Right lobe of liver (tissue), 6 donors: ENCODE measurements at regions not wholly inside any gene's neighbourhood (a gene's known extent, or its start where the extent isn't known, plus 50 kb on each side); places are given as distances from the start of the nearest gene placed in this dataset.
A peak's percentile ranks its signal among the peaks of the same experiment; 100 is the strongest.
"Not testable (repeated sequence)": the region's sequence is repeated elsewhere in the genome, so short reads cannot be mapped to it uniquely, and the experiment has no call there.

Experiments used
- ATAC-seq, 4 donors: fragments of 200-7000 bp; cut with Tn5 transposase; one replicate each; pipeline ENCODE4 v1.9.1; 2020; ENCODE audit warnings: mild to moderate bottlenecking in 4 of 4, moderate library complexity in 4 of 4
- DNase-seq, 3 donors: peaks; one replicate each; pipeline ENCODE4 v3.0.0-alpha.2; 2020
- H3K27ac ChIP-seq, 3 donors: fragments of 200-600 bp; one replicate each; pipeline ENCODE4 v1.8.0; 2022
- H3K27me3 ChIP-seq, 2 donors: fragments of 200-600 bp; one replicate each; pipeline ENCODE4 v1.8.0; 2022
- H3K36me3 ChIP-seq, 4 donors: fragments of 200-600 bp; sonication (generic) in 1 of 4; one replicate each; pipeline versions ENCODE4 v1.5.1 to v1.8.0; 2017 to 2022; ENCODE audit warnings: control low read depth in 1 of 4
- H3K4me1 ChIP-seq, 4 donors: fragments of 200-600 bp; sonication (generic) in 1 of 4; one replicate each; pipeline versions ENCODE4 v1.5.1 to v1.8.0; 2017 to 2022; ENCODE audit warnings: control low read depth in 1 of 4
- H3K4me3 ChIP-seq, 3 donors: fragments of 200-600 bp; one replicate each; pipeline ENCODE4 v1.8.0; 2022
- H3K9me3 ChIP-seq, 4 donors: fragments of 200-600 bp; sonication (generic) in 1 of 4; one replicate each; pipeline versions ENCODE4 v1.5.1 to v1.8.0; 2017 to 2022; ENCODE audit warnings: control low read depth in 1 of 4
- POLR2A ChIP-seq: fragments of 450-650 bp; IDR thresholded peaks from one replicate; pipeline ENCODE4 v1.6.1; 2017; ENCODE audit warnings: antibody characterized with exemption, mild to moderate bottlenecking
- WGBS: methylation state at CpG from one replicate; pipeline ENCODE4 v1.1.6; 2018; ENCODE audit warnings: low coverage, low lambda C conversion rate; ENCODE audit not compliant: insufficient coverage; ENCODE audit errors: missing lambda C conversion rate; 5-methylcytosine and 5-hydroxymethylcytosine counted together
- intact Hi-C, 2 donors: fragments of 100-400 bp; cut with DNase I; formaldehyde crosslinking; loops; one replicate each; pipeline versions ENCODE4 v1.11.2 to v1.14.1; 2022
- TF ChIP-seq, protein P1 (sequence below), 4 donors: fragments of 200-600 bp in 3 of 4; fragments of 450-650 bp in 1 of 4; IDR thresholded peaks; one replicate each; pipeline versions ENCODE4 v1.5.1 to v1.8.0; 2016 to 2022; ENCODE audit warnings: antibody characterized with exemption in 4 of 4, mild to moderate bottlenecking in 2 of 4
- donor health status: DM: no; HTN: yes; CAD: no.
- donor health status: DM: no; HTN: no; CAD: no.
- donor health status: DM: no; HTN: no; CAD: no.
- donor health status: DM: no; HTN: yes; CAD: no.
- donor health status: DM: no; HTN: yes; CAD: no.

DNA sequence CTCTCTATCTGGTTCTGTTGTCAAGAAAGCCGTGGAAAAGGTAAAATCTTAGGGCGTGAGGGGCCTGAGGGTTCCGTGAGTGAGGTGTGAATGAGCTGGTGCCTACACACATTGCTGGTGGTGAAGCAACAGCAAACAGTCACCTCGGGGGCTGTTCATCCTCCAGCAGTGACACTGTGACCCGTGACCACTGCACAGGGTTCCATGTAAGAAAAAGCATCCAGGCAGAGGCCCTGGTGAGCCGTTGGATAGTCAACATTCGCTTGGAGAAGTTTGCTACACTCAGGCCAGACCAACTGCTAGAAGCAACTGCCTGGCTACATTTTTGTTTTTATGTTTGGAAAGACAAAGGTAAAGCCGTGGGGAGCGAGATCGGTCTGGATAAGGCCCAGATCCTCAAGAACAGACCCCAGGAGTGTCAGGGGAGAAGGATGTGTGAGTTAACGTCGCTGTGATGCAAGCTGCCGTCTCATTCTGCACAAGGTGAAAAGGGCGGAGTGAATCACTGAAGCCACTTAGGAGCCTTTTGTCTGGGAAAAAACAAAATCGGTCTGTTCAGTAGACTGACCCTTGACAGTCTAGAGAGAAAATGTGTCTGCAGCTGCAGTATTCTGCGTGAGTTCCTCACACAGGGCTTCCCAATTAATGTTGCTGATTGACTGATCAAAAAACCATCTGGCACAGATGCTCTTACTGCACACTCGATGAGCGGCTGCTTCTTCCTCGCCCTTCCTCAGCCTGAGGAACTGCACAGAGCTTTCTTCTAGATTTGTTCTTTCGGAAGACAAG lies 404.0 kb downstream of the SMOC2 start:
- Histone ChIP-seq H3K4me1 (no peaks in the 10 kb centered on the region), H3K27me3 (no peaks in the 10 kb centered on the region), H3K4me3 (no peak overlapping the region), H3K9me3 (no peaks in the 10 kb centered on the region), H3K36me3 (no peaks in the 10 kb centered on the region), H3K27ac (no peak overlapping the region)
- DNase-seq (no peak), ATAC-seq (no peak)
- intact Hi-C loops: no loop called here
- WGBS: 61% methylated on average over 16 of the region's 20 CpGs
- TF ChIP-seq POLR2A: no peak
- TF ChIP-seq, protein P1, sequence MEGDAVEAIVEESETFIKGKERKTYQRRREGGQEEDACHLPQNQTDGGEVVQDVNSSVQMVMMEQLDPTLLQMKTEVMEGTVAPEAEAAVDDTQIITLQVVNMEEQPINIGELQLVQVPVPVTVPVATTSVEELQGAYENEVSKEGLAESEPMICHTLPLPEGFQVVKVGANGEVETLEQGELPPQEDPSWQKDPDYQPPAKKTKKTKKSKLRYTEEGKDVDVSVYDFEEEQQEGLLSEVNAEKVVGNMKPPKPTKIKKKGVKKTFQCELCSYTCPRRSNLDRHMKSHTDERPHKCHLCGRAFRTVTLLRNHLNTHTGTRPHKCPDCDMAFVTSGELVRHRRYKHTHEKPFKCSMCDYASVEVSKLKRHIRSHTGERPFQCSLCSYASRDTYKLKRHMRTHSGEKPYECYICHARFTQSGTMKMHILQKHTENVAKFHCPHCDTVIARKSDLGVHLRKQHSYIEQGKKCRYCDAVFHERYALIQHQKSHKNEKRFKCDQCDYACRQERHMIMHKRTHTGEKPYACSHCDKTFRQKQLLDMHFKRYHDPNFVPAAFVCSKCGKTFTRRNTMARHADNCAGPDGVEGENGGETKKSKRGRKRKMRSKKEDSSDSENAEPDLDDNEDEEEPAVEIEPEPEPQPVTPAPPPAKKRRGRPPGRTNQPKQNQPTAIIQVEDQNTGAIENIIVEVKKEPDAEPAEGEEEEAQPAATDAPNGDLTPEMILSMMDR (IDR thresholded peaks at IDR 0.05): no peak

DNA sequence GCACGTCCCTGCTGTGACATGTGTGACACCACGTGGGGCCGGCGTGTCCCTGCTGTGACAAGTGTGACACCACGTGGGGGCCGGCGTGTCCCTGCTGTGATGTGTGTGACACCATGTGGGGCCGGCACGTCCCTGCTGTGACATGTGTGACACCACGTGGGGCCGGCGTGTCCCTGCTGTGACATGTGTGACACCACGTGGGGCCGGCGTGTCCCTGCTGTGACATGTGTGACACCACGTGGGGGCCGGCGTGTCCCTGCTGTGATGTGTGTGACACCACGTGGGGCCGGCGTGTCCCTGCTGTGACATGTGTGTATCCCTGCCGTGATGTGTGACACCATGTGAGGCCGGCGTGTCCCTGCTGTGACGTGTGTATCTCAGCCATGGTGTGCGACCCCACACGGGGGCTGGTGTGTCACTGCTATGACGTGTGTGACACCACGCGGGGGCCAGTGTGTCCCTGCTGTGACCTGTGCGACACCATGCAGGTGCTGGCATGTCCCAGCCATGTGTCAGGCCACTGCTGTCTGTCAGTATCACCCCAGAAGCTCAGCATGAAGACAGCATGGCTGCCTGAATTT lies 401.7 kb downstream of the SMOC2 start:
- intact Hi-C loops, H3K27me3 ChIP-seq, H3K9me3 ChIP-seq, H3K4me3 ChIP-seq, H3K4me1 ChIP-seq, DNase-seq, H3K27ac ChIP-seq, H3K36me3 ChIP-seq: not testable (repeated sequence)
- ATAC-seq: peak in 1 of 4 donors; percentile 16
- 58% methylated on average over 6 of the region's 31 CpGs for WGBS

DNA sequence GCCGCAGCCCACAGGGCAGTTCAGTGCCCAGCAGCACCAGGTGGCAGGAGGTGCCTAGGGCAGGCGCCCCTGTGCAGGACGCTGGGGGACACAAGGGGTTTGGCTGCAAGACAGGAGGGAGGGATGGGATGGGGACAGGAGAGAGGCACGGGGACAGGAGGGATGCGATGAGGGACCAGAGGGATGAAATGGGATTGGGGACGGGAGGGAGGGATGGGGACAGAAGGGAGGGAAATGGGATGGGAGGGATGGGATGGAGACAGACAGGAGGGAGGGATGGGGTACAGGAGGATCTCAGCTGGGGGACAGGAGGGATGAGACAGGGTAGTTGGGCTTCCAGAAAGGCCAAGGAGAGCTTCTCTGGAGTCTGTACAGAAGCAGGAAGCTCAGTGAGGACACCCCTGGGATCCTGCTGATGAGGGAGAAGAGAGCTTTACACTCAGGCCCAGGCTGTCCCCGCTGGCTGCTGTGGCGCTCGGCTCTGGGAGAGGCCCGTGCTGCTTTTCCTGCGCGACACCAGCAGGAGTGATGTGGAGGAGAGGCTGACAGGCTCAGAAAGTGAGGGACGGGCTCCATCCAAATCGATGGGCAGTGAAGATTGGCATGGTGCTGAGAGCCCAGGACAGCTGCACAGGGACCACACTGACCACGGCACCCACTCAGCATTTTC lies 400.8 kb downstream of the SMOC2 start:
- ATAC-seq (peak in 1 of 4 donors; percentile 24), DNase-seq (no peak)
- no peaks in the 10 kb centered on the region for H3K9me3 ChIP-seq
- no peaks in the 10 kb centered on the region for H3K36me3 ChIP-seq
- H3K27ac ChIP-seq: no peak overlapping the region
- H3K27me3 ChIP-seq: no peaks in the 10 kb centered on the region
- intact Hi-C loops: no loop called here
- 56% methylated on average over 8 of the region's 15 CpGs for WGBS
- H3K4me1 ChIP-seq: no peaks in the 10 kb centered on the region
- H3K4me3 ChIP-seq: no peak overlapping the region
- TF ChIP-seq, protein P1 (IDR thresholded peaks at IDR 0.05): no peak
- TF ChIP-seq POLR2A: no peak

DNA sequence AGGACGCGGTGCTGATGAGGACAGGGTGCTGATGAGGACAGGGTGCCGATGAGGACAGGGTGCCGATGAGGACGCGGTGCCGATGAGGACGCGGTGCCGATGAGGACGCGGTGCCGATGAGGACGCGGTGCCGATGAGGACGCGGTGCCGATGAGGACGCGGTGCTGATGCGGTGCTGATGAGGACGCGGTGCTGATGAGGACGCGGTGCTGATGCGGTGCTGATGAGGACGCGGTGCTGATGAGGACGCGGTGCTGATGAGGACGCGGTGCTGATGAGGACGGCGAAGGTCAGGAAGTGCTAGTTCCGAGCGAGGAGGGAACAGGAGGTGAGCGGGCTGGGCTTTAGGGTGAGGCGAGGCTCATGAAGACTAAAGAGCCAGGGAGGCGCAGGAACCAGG lies 399.9 kb downstream of the SMOC2 start:
- H3K4me3 ChIP-seq, intact Hi-C loops, H3K27ac ChIP-seq, H3K36me3 ChIP-seq, H3K27me3 ChIP-seq, H3K9me3 ChIP-seq, H3K4me1 ChIP-seq: not testable (repeated sequence)
- DNase-seq (peak in 1 of 3 donors; percentile 81), ATAC-seq (peak in 1 of 4 donors; percentile 54)
- 70% methylated on average over 36 of the region's 40 CpGs for WGBS

DNA sequence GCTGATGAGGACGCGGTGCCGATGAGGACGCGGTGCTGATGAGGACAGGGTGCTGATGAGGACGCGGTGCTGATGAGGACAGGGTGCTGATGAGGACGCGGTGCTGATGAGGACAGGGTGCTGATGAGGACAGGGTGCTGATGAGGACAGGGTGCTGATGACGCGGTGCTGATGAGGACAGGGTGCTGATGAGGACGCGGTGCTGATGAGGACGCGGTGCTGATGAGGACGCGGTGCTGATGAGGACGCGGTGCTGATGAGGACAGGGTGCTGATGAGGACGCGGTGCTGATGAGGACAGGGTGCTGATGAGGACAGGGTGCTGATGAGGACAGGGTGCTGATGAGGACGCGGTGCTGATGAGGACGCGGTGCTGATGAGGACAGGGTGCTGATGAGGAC lies 399.3 kb downstream of the SMOC2 start:
- H3K4me3 ChIP-seq, H3K27ac ChIP-seq, H3K36me3 ChIP-seq, ATAC-seq, H3K9me3 ChIP-seq, DNase-seq, H3K27me3 ChIP-seq, H3K4me1 ChIP-seq, intact Hi-C loops: not testable (repeated sequence)
- WGBS: 86% methylated on average over 19 of the region's 25 CpGs

DNA sequence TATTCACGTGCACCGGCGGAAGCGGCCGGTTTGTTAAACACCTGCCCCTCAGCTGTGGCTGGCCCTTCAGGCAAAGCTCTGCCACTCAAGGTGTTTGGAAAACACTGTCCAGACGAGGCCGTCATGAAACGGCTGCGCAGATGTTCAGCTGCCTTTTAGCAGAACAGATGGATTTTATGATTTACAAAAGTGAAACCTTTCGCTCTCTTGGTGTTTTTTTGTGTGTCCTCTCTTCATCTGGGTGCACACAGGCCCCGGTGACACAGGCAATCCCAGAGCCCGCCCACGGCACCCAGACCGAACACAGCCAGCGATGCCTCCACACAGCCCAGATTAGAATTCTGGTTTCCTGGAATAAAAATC lies 397.0 kb downstream of the SMOC2 start:
- intact Hi-C loops: no loop called here
- 77% methylated on average over 10 of the region's 15 CpGs for WGBS
- Histone ChIP-seq H3K4me1 (no peaks in the 10 kb centered on the region), H3K9me3 (no peaks in the 10 kb centered on the region), H3K27me3 (peaks cover 0 to 9% of the 10 kb centered on the region in 2 donors), H3K27ac (no peak overlapping the region), H3K36me3 (no peaks in the 10 kb centered on the region), H3K4me3 (no peak overlapping the region)
- DNase-seq: no peak
- TF ChIP-seq, protein P1 (IDR thresholded peaks at IDR 0.05): no peak
- no peak for TF ChIP-seq POLR2A
- no peak for ATAC-seq
